ENCODE measurements at regions not wholly inside any gene's neighbourhood (a gene's known extent, or its start where the extent isn't known, plus 50 kb on each side); places are given as distances from the start of the nearest gene placed in this dataset.
A peak's percentile ranks its signal among the peaks of the same experiment; 100 is the strongest.

DNA sequence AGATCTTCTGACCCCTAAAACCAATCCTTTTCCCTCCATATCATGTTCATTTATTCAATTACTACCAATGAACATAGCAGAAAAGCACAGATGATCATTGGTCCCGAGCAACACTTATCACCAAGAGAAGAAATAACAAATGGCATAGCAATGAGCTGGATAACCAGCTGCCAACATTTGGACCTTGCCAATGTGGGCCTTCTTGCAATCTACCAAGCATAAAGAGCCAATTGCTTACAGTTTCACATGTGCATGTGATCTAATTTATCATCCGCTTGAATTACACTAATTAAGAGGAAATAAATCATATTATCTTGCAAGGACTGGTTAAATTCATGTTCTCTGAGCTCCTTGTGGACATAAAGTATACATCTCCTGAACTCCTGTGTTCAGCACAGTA is 134.8 kb upstream of the HMGA2 start:
- TF ChIP-seq, protein P1, sequence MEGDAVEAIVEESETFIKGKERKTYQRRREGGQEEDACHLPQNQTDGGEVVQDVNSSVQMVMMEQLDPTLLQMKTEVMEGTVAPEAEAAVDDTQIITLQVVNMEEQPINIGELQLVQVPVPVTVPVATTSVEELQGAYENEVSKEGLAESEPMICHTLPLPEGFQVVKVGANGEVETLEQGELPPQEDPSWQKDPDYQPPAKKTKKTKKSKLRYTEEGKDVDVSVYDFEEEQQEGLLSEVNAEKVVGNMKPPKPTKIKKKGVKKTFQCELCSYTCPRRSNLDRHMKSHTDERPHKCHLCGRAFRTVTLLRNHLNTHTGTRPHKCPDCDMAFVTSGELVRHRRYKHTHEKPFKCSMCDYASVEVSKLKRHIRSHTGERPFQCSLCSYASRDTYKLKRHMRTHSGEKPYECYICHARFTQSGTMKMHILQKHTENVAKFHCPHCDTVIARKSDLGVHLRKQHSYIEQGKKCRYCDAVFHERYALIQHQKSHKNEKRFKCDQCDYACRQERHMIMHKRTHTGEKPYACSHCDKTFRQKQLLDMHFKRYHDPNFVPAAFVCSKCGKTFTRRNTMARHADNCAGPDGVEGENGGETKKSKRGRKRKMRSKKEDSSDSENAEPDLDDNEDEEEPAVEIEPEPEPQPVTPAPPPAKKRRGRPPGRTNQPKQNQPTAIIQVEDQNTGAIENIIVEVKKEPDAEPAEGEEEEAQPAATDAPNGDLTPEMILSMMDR (IDR thresholded peaks at IDR 0.05; ENCODE audit: insufficient read depth, low read depth, low read length), result no peak
- no peaks in the 10 kb centered on the region for H3K36me3 ChIP-seq (ENCODE audit: control insufficient read depth, insufficient read depth, low read length)
- CTCF ChIA-PET, result interaction anchor here (1.1 to 1.8 kb wide), 2 partner anchors 87 to 494 kb away, joined by 3 to 5 read pairs; no protein-coding TSS in a partner anchor
- H3K4me3 ChIP-seq (ENCODE audit: low read depth, low read length), result no peak overlapping the region
- DNase-seq (ENCODE audit: low read depth), result no peak
- no peaks in the 10 kb centered on the region for H3K27me3 ChIP-seq (ENCODE audit: control insufficient read depth, insufficient read depth, low read length)
- POLR2A ChIA-PET, result no interaction called here

DNA sequence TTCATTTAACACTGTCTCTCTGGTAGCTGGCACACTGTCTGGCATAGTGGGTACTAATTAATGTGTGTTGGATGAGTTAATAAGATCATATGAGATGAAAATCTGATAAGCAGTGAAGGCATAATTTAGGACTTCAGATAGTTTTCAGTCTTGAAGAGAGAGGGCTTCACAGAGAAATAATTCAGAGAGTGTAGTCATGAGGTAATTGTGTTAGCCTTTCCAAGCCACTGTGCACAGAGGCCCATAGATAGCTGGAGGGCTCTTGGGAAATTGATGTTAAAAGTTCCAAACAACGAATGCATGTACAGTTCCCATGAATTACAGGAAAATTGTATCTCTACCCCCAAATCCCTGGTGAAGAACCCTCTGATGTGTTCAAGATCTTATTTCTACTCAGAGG is 133.8 kb upstream of the HMGA2 start:
- no peak for DNase-seq (ENCODE audit: low read depth)
- TF ChIP-seq, protein P1 (IDR thresholded peaks at IDR 0.05; ENCODE audit: insufficient read depth, low read depth, low read length), result no peak
- POLR2A ChIA-PET, result no interaction called here
- Histone ChIP-seq H3K27me3 (ENCODE audit: control insufficient read depth, insufficient read depth, low read length) (no peaks in the 10 kb centered on the region), H3K4me3 (ENCODE audit: low read depth, low read length) (no peak overlapping the region), H3K36me3 (ENCODE audit: control insufficient read depth, insufficient read depth, low read length) (no peaks in the 10 kb centered on the region)
- CTCF ChIA-PET, result interaction anchor here (0.6 to 1.8 kb wide), 4 partner anchors 12 to 500 kb away, joined by 3 to 5 read pairs (median 3); no protein-coding TSS in a partner anchor

DNA sequence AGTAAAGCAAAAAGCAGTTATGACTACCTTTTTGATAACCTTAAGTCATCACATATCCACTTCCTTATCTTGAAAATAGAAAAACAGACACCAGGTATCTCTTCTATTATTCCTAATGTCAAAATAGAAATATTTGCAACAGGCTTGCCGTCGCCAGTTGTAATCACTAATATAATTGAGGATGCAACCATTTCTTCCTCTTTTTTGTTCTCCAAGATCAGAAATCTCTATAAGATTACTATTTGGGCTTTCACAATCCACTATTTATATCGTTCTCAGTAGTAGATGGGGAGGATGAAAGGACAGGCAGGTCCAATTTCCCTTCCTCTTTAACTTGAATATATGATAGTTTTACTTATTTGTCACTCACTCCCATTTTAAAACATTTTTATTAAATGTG is 130.2 kb upstream of the HMGA2 start:
- Histone ChIP-seq H3K36me3 (ENCODE audit: control insufficient read depth, insufficient read depth, low read length) (no peaks in the 10 kb centered on the region), H3K27me3 (ENCODE audit: control insufficient read depth, insufficient read depth, low read length) (no peaks in the 10 kb centered on the region), H3K4me3 (ENCODE audit: low read depth, low read length) (no peak overlapping the region)
- no peak for DNase-seq (ENCODE audit: low read depth)
- CTCF ChIA-PET, result no interaction called here
- TF ChIP-seq, protein P1 (IDR thresholded peaks at IDR 0.05; ENCODE audit: insufficient read depth, low read depth, low read length), result no peak
- POLR2A ChIA-PET, result no interaction called here

DNA sequence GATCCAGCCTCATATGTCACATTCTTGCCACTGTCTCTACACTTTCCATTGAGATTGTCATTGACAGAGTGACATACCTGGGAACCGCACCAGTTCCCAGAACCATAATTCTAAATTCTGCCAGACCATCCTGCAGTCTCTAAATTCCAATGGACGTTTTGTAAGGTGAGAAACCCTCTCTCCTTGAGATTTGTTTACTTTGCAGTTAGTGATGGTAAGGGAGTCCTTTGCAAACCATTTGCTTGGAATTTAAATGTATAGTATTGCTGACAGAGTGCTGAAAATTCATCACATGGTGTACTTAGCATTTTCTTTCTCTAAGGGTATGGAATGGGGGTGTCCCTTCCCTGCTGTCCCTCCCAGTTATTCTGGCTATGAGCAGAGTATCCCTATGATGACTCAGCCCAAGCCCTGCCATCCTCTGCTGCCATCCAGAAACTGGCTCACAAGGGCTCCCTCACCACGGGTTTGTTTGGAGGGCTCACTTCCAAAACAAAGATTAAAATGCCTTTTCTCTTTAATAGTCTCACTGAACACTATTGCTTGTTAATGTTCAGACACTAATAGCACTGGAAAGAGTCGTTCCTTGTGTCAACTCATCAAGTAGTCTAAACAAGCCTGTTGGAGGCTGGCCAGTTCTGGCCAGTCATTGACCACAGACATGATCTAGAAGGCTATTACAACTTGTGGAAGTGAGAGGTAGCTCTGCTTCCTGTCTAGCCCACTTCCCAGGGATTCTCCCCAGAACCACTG is 129.0 kb upstream of the HMGA2 start:
- ChIA-PET CTCF (no interaction called here), POLR2A (interaction anchor here (0.7 kb wide), 1 partner anchor 174 kb away, joined by 3 read pairs; no protein-coding TSS in a partner anchor)
- H3K27me3 ChIP-seq (ENCODE audit: control insufficient read depth, insufficient read depth, low read length), result no peaks in the 10 kb centered on the region
- DNase-seq (ENCODE audit: low read depth), result peak; percentile 88
- H3K36me3 ChIP-seq (ENCODE audit: control insufficient read depth, insufficient read depth, low read length), result no peaks in the 10 kb centered on the region
- H3K4me3 ChIP-seq (ENCODE audit: low read depth, low read length), result no peak overlapping the region
- TF ChIP-seq, protein P1 (IDR thresholded peaks at IDR 0.05; ENCODE audit: insufficient read depth, low read depth, low read length), result no peak

DNA sequence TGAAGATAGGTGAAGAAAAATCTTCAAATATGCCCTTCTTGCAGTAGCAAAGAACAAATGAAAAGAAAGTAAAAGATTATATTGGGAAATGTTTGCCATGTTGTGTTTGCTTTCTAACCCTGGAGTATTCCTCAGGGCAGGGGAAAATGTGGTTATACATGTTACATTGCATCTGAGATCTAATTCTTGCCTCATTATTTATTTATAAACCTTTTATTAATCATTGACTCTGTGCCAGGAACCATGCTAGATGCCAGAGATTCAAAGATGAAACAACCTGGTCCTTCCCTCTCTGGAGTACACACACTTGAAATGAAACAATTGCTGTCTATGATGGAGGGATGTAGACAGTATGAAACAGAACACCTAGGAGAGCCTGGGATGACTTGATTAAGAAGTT is 128.1 kb upstream of the HMGA2 start:
- POLR2A ChIA-PET, result no interaction called here
- no peak for DNase-seq (ENCODE audit: low read depth)
- Histone ChIP-seq H3K4me3 (ENCODE audit: low read depth, low read length) (no peak overlapping the region), H3K36me3 (ENCODE audit: control insufficient read depth, insufficient read depth, low read length) (no peaks in the 10 kb centered on the region), H3K27me3 (ENCODE audit: control insufficient read depth, insufficient read depth, low read length) (no peaks in the 10 kb centered on the region)
- CTCF ChIA-PET, result interaction anchor here (0.7 kb wide), 1 partner anchor 11 kb away, joined by 3 read pairs; no protein-coding TSS in a partner anchor
- TF ChIP-seq, protein P1 (IDR thresholded peaks at IDR 0.05; ENCODE audit: insufficient read depth, low read depth, low read length), result no peak

Data from BJ (cell line).